ENCODE measurements at regions not wholly inside any gene's neighbourhood (a gene's known extent, or its start where the extent isn't known, plus 50 kb on each side); places are given as distances from the start of the nearest gene placed in this dataset.
A peak's percentile ranks its signal among the peaks of the same experiment; 100 is the strongest.
"Not testable (repeated sequence)": the region's sequence is repeated elsewhere in the genome, so short reads cannot be mapped to it uniquely, and the experiment has no call there.

DNA sequence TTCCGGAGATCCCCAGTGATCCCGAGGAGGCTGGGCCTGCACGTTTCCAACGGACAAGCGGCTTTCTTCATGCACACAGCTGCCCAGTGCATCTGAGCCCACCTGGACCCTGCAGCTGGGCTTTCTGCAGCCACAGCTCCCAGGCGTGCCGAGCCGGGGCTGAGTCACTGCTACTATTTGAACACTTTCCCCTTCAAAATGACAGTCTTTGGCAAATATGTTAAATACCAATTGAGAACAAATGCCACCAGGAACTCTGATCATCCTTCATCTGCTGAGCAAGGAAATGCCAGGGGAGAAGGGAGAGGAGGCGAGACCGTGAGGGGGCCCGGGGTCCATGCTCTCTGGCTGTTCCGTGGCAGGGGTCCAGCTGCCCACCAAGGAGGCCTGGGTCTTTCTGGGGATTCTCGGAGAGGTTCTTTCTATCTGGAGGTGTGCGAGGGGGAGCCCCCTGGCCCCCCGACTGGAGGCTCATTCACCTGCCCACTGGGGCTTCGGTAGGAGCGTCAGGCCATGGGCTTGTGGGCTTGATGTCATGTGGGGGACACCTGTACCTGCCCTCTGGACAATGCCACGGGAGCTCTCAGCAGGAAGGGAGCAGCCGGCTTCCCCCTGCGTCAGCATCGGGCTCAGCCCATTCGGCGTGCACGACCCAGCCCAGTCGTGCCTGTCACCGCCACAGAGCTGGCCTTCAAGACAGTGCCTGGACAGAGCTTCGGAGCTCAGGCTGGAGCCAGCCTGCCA is 159.6 kb downstream of the CTTN start:
- DNase-seq: peak; percentile 9 to 38
- Histone ChIP-seq H3K4me3 (no peak overlapping the region), H3K27ac (no peak overlapping the region), H3K36me3 (ENCODE audit: insufficient read depth in 1 of 2, low read depth in 1 of 2) (no peaks in the 10 kb centered on the region), H3K9me3 (peaks cover 3% of the 10 kb centered on the region), H3K4me1 (no peaks in the 10 kb centered on the region), H3K27me3 (ENCODE audit: insufficient read depth in 3 of 3, low read length in 2 of 3) (peaks cover 0 to 2% (median 0%) of the 10 kb centered on the region in 3 donors)
- ATAC-seq: no peak
- TF ChIP-seq, protein P1, sequence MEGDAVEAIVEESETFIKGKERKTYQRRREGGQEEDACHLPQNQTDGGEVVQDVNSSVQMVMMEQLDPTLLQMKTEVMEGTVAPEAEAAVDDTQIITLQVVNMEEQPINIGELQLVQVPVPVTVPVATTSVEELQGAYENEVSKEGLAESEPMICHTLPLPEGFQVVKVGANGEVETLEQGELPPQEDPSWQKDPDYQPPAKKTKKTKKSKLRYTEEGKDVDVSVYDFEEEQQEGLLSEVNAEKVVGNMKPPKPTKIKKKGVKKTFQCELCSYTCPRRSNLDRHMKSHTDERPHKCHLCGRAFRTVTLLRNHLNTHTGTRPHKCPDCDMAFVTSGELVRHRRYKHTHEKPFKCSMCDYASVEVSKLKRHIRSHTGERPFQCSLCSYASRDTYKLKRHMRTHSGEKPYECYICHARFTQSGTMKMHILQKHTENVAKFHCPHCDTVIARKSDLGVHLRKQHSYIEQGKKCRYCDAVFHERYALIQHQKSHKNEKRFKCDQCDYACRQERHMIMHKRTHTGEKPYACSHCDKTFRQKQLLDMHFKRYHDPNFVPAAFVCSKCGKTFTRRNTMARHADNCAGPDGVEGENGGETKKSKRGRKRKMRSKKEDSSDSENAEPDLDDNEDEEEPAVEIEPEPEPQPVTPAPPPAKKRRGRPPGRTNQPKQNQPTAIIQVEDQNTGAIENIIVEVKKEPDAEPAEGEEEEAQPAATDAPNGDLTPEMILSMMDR (IDR thresholded peaks at IDR 0.05): no peak
- intact Hi-C loops (cut with DNase I): no loop called here
- WGBS, 3 donors: 67 to 70% (median 68%) methylated on average over 26 to 27 of the region's 27 CpGs

DNA sequence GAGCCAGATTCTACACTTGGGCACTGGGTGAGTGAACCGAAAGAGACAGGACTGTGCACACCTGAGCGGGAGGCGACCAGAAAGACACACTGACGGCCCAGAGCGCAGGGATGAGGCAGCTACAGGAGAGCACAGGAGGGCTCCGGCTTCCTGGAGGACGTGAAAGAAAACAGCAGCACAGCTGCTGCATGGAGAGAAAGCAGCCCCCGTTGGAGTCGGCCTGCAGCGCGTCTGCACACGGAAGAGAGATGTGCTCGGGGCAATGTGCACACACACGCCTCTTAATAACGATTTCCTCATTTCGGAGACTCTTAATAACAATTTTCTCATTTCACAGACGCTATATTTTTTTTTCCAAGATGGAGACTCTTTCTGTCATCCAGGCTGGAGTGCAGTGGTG is 160.4 kb downstream of the CTTN start:
- H3K4me1 ChIP-seq: no peaks in the 10 kb centered on the region
- no peak overlapping the region for H3K4me3 ChIP-seq
- ATAC-seq (no peak), DNase-seq (peak; percentile 5 to 28)
- peaks cover 0 to 2% (median 0%) of the 10 kb centered on the region in 3 donors for H3K27me3 ChIP-seq (ENCODE audit: insufficient read depth in 3 of 3, low read length in 2 of 3)
- no peak overlapping the region for H3K27ac ChIP-seq
- TF ChIP-seq, protein P1 (IDR thresholded peaks at IDR 0.05): no peak
- H3K9me3 ChIP-seq: peaks cover 3% of the 10 kb centered on the region
- no peaks in the 10 kb centered on the region for H3K36me3 ChIP-seq (ENCODE audit: insufficient read depth in 1 of 2, low read depth in 1 of 2)
- intact Hi-C loops (cut with DNase I): no loop called here
- WGBS, 3 donors: 86 to 88% (median 87%) methylated on average over 17 of the region's 17 CpGs

DNA sequence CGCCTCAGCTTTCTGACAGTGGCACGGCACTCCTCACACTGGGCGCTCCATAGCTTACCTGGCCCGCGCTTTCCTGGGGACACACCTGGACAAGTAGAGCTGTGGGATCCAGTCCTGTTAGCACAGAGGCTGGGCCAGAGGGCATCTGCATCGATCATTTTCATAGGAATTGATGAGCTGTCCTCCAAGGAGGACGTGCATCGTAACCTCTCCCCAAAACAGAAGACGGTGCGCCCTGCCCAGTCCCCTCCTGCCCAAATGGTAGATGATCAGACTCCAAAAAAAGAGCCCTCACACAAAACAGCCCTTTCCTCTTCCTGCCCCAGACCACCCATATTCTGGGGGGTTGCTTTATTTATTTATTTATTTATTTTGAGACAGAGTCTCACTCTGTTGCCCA is 161.2 kb downstream of the CTTN start:
- H3K4me3 ChIP-seq: no peak overlapping the region
- 88 to 94% (median 92%) methylated on average over 10 of the region's 10 CpGs for WGBS, 3 donors
- H3K9me3 ChIP-seq: peaks cover 3% of the 10 kb centered on the region
- no peak overlapping the region for H3K27ac ChIP-seq
- no peaks in the 10 kb centered on the region for H3K4me1 ChIP-seq
- TF ChIP-seq, protein P1 (IDR thresholded peaks at IDR 0.05): no peak
- DNase-seq (peak in 1 of 2 donors; percentile 19), ATAC-seq (no peak)
- intact Hi-C loops (cut with DNase I): no loop called here
- no peaks in the 10 kb centered on the region for H3K36me3 ChIP-seq (ENCODE audit: insufficient read depth in 1 of 2, low read depth in 1 of 2)
- no peaks in the 10 kb centered on the region for H3K27me3 ChIP-seq (ENCODE audit: insufficient read depth in 3 of 3, low read length in 2 of 3)

DNA sequence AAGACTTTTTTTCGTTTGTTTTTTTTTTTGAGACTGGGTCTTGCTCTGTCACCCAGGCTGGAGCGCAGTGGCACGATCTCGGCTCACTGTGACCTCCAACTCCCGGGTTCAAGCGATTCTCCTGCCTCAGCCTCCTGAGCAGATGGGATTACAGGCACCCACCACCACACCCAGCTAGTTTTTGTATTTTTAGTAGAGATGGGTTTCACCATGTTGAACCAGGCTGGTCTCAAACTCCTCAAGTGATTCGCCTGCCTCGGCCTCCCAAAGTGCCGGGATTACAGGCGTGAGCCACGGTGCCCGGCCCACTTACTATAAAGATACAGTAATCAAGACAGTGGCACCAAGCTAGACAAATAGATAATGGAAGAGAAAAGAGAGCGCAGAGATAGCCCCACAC is 162.3 kb downstream of the CTTN start:
- not testable (repeated sequence) for H3K27me3 ChIP-seq (ENCODE audit: insufficient read depth in 3 of 3, low read length in 2 of 3); ATAC-seq; H3K4me3 ChIP-seq; H3K27ac ChIP-seq; H3K4me1 ChIP-seq; H3K9me3 ChIP-seq; H3K36me3 ChIP-seq (ENCODE audit: insufficient read depth in 1 of 2, low read depth in 1 of 2)
- WGBS, 3 donors: 91 to 94% (median 92%) methylated on average over 13 of the region's 13 CpGs
- DNase-seq: peak in 1 of 2 donors; percentile 12
- intact Hi-C loops (cut with DNase I): loop anchor here in 1 of 2 donors (10.0 kb wide), 1 partner anchor 194 kb away; no protein-coding TSS in a partner anchor

DNA sequence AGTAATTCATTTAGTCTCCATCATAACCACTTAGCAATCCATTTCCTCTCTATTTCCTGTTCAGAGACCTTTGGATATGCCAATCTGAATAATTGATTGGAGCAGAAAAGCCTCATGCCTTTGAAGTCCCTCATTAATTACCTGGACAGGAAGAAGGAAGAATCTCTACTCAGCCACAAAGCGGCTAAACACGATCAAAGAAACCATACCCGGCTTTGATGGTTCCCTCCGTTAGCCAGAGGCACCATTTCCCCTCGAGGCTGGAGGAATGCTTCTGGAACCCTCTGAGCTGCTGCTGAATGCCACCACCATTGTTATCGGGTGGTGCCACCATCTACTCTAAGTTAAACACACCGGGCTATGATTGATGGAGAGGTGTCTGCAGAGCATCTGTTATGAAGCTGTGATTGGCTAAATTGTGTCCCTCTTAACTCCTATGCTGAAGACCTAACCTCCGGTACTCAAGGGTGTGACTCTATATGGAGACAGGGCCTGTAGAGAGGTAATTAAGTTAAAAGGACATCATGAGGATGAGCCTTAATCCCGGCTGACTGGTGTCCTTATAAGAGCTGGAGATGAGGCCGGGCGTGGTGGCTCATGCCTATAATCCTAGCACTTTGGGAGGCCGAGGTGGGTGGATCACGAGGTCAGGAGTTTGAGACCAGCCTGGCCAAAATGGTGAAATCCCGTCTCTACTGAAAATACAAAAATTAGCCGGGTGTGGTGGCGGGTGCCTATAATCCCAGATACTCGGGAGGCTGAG is 168.6 kb downstream of the CTTN start:
- H3K27me3 ChIP-seq (ENCODE audit: insufficient read depth in 3 of 3, low read length in 2 of 3): peaks cover 0 to 15% (median 0%) of the 10 kb centered on the region in 3 donors
- no peak overlapping the region for H3K27ac ChIP-seq
- H3K36me3 ChIP-seq (ENCODE audit: insufficient read depth in 1 of 2, low read depth in 1 of 2): no peaks in the 10 kb centered on the region
- peaks cover 3% of the 10 kb centered on the region for H3K9me3 ChIP-seq
- TF ChIP-seq, protein P1 (IDR thresholded peaks at IDR 0.05): no peak
- intact Hi-C loops (cut with DNase I): loop anchor here in 1 of 2 donors (10.0 kb wide), 1 partner anchor 188 kb away; no protein-coding TSS in a partner anchor
- WGBS, 3 donors: 85 to 87% (median 86%) methylated on average over 17 of the region's 17 CpGs
- no peaks in the 10 kb centered on the region for H3K4me1 ChIP-seq
- DNase-seq (peak; percentile 2 to 4), ATAC-seq (no peak)
- no peak overlapping the region for H3K4me3 ChIP-seq
